ENCODE measurements at regions not wholly inside any gene's neighbourhood (a gene's known extent, or its start where the extent isn't known, plus 50 kb on each side); places are given as distances from the start of the nearest gene placed in this dataset.
"Not testable (repeated sequence)": the region's sequence is repeated elsewhere in the genome, so short reads cannot be mapped to it uniquely, and the experiment has no call there.

- not testable (repeated sequence) for DNase-seq
These were observed 632.4 kb upstream of the AMOT start for GRCh38 chrX:113473015-113473414.

GRCh38 chrX:113470166-113470565 is 629.5 kb upstream of the AMOT start:
- DNase-seq, result no peak

- no peak for DNase-seq
These were observed 617.1 kb upstream of the AMOT start for GRCh38 chrX:113457719-113458118.

- no peak for DNase-seq
These were observed 615.0 kb upstream of the AMOT start for GRCh38 chrX:113455582-113455981.

DNA sequence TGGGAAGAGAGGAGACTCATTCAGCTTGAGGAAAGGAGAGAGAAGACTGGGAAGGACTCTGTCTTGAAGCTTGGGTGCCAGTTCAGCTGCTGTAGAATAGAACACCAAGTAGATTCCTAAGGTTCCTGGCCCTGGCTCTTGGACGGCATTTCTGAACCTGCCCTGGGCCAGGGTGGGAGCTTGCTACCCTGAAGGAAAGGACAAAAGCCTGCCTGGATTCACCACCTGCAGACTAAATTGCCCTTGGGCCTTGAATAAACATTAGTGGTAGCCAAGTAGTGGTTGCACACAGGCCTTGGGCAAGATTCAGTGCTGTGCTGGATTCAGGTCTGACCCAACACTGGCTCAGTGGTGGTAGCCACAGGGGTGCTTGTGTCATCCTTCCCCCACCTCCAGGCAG is 588.4 kb upstream of the AMOT start:
- no peak for DNase-seq

DNA sequence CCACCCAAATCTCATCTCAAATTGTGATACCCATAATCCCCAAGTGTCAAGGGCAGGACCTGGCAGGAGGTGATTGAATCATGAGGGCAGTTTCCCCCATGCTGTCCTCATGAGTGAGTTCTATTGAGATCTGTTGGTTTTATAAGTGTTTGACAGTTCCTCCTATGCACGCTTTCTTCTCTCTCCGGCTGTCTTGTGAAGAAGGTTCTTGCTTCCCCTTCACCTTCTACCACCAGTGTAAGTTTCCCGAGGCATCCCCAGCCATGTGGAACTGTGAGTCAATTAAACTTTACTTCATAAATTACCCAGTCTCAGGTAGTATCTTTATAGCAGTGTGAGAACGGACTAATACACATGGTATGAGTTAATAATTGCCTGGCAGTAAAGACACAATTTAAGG is 581.7 kb upstream of the AMOT start:
- no peak for DNase-seq

DNA sequence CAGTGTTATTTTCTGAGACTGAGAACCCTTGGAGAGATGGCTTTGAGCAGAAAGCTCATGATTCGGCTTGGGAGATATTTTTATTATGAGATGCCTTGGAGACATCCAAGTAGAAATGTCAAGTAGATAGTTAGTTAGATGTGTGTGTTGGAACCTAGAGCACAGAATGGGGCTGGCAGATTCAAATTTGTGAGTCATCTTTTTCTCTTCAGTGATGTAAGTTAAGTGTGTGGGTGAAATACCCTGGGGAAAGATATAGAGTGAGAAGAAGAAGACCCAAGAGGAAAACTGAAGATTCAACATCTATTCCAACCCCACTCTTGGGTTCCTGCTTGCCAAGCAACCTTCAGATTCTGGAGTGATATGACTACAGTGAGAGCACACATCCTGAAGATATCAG is 580.8 kb upstream of the AMOT start:
- no peak for DNase-seq

DNA sequence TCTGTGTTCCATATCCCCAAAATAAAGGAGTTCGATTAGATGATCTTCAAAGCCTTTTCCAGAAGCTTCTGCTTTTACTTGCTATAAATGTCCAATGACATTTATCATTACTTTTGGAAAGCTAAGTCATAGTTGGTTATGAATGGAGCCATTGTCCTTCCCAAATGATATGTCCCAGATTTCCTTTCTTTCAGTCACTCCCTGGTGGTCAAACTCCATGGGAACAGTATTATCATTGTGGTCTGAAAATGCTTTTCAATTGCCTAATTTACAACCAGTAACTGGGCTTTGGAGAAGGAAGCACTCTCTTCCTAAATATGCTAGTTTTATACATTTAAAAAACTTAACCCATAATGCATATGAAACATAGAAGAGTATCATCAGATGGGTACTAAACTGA is 571.5 kb upstream of the AMOT start:
- DNase-seq, result no peak

GRCh38 chrX:113408843-113409242 is 568.2 kb upstream of the AMOT start:
- DNase-seq, result no peak

- DNase-seq, result no peak
These were observed 559.6 kb upstream of the AMOT start for GRCh38 chrX:113400193-113400704.

- no peak for DNase-seq
These were observed 559.0 kb upstream of the AMOT start for GRCh38 chrX:113399506-113400192.

DNA sequence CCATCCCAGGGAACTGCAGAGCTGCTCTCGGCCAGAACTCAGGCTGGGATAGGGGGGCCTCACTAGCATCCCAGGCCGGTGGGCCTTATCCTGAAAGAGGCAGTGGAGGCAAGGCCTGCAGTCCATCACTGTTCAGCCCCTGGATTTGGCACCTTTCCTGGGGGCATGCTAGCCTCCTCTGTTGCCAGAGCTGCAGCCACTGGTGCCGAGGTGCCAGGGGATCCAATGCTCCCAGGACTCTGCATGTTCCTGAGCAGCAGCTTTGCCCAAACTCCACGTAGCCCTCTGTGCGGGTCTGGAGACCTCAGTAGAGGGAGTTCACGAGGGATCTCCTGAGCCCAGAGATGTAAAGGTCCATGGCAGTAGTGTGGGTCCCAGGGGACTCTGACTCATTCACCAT is 551.7 kb upstream of the AMOT start:
- DNase-seq, result no peak

GRCh38 chrX:113391875-113392274 is 551.2 kb upstream of the AMOT start:
- DNase-seq, result no peak

DNA sequence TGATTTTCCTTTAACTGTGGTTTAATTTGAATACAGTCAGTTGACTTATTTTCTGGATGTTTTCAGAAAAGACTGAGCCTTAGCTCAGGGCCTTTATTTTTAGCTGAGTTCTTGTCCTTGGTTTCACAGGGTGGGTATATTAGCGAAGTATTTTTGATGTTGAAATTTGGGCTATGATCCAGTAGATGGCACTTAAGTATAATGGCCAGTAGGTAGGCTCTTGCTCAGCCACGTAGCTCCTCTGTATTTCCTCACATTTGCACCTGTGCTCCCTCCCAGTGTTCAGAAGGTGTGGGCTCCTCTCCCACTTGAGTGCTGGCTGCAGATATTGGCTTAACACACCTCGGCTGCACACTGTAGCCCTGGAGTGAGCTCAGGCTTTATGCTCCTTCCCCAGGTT is 549.9 kb upstream of the AMOT start:
- no peak for DNase-seq

DNA sequence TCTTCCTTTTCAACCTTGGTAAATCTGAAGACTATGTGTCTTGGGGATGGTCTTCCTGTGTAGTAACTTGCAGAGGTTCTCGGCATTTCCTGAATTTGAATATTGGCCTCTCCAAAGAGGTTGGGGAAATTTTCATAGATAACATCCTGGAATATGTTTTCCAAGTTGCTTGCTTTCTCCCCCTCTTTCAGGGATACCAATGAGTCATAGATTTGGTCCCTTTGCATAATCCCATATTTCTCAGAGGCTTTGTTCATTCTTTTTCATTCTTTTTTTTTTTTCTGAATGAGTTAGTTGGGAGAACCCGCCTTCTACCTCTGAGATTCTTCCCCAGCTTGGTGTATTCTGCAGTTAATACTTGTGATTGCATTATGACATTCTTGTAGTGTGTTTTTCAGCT is 549.2 kb upstream of the AMOT start:
- DNase-seq, result no peak

- no peak for DNase-seq
These were observed 544.0 kb upstream of the AMOT start for GRCh38 chrX:113384628-113385027.

DNA sequence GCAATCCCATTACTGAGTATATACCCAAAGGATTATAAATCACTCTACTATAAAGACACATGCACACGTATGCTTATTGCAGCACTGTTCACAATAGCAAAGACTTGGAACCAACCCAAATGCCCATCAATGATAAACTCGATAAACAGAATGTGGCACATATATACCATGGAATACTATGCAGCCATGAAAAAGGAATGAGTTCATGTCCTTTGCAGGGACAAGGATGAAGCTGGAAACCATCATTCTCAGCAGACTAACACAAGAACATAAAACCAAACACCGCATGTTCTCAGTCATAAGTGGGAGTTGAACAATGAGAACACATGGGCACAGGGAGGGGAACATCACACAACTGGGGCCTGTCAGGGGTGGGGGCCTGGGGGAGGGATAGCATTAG is 532.8 kb upstream of the AMOT start:
- DNase-seq, result not testable (repeated sequence)

GRCh38 chrX:113370006-113370405 is 529.4 kb upstream of the AMOT start:
- no peak for DNase-seq

DNA sequence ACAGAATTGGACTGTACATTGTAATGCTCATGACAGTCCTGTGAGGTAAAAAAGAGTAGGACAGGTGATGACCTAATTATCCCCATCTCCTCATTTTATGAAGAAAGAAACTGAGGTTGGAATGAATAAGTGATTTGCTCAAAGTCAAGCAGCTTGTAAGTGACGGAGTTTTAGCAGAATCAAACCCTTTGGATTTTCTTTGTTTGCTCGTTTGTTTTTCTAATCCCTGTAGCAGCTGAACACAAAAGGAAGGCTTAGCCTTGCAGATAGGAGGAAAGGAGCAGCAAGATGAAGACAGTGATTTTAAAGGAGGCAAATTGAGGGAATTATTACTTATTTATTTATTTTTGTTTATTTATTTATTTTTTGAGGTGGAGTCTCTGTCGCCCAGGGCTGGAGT is 528.4 kb upstream of the AMOT start:
- no peak for DNase-seq

GRCh38 chrX:113353134-113353533 is 512.5 kb upstream of the AMOT start:
- no peak for DNase-seq

GRCh38 chrX:113330416-113330815 is 489.8 kb upstream of the AMOT start:
- DNase-seq, result no peak

DNA sequence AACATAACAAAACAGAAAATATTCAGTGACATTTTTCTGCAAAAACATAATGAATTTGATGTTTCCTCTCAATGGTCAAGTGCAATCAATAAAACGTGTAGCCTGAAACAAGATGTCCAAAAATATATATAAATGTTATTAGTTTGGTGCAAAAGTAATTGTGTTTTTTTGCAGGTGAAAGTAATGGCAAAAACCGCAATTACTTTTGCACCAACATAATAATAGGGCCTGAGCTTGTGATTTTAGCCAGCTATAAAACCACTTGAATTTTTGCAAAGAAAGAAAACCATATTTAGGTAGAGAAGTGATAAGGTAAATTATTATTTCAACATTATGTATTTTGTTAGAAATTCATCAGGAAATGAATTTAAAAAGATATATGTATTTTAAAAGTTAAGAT is 475.3 kb upstream of the AMOT start:
- DNase-seq, result no peak

GRCh38 chrX:113305496-113305895 is 464.9 kb upstream of the AMOT start:
- no peak for DNase-seq

DNA sequence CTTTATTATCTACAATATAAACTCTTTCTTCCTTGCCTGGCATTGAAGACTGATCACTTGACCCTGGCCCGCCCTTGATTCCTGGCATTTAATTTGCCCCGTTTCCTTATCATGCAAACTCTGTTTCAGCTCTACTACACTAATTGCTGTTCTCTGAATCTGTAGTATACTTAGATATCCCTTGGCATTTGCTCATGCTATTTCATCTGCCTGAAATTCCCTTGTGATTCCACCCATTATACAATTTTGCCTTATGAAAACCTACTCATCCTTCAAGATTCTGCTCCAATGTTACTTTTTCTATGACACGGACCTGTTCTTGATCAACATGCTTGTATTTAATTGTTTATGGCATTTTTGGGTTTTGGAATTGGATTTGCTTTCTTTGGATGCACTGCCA is 459.9 kb upstream of the AMOT start:
- no peak for DNase-seq

DNA sequence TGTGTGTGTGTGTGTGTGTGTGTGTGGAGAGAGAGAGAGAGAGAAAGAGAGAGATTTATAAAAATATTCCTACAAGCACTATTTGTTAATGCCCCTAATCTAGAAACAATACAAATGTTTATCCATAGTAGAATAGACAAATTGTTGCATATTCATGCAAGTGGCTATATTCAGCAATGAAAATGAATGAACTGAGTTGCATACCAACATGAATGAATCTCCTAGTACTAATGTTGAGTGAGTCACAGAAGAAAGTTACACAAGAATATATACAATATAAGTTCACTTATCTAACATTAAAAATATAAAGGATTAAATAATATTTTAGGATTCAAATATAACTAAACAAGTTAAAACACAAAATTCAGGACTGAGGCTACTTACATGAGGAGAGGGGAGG is 456.8 kb upstream of the AMOT start:
- DNase-seq, result no peak
